A673 (cell line): ENCODE measurements at regions not wholly inside any gene's neighbourhood (a gene's known extent, or its start where the extent isn't known, plus 50 kb on each side); places are given as distances from the start of the nearest gene placed in this dataset.

Experiments
- BruUV-seq: library from RNA; stranded (reverse); fragments of 400-500 nt; replicated peaks from 2 replicates; lab custom pipeline; 2021; lab: Mats Ljungman, UMichigan
- CTCF ChIA-PET: fragments of 300-600 bp; sonication (Branson Sonifier 250); formaldehyde crosslinking; loops from one replicate; lab custom pipeline; 2022; ENCODE audit warnings: antibody characterized with exemption; lab: Charles Lee
- POLR2A ChIA-PET: fragments of 300-600 bp; sonication (Branson Sonifier 250); formaldehyde crosslinking; loops from one replicate; lab custom pipeline; 2022; ENCODE audit warnings: antibody characterized with exemption; ENCODE audit not compliant: low non-redundant PET; lab: Charles Lee
- DNase-seq: peaks from one replicate; pipeline ENCODE4 v3.0.0-alpha.2; 2015; ENCODE audit warnings: low spot score
- H3K27ac ChIP-seq: fragments of 200-600 bp; sonication (generic); 2 replicates; pipeline ENCODE4 v1.5.1; 2016; ENCODE audit warnings: mixed run types, low read depth, mild to moderate bottlenecking, mixed read lengths, antibody characterized with exemption, low read length; ENCODE audit not compliant: poor library complexity, severe bottlenecking
- H3K27me3 ChIP-seq: fragments of 200-600 bp; sonication (generic); replicated peaks from 2 replicates; pipeline ENCODE4 v1.6.1; 2017; ENCODE audit warnings: mixed run types, low read depth, mild to moderate bottlenecking, mixed read lengths, antibody characterized with exemption, low read length; ENCODE audit not compliant: insufficient read depth, poor library complexity
- H3K36me3 ChIP-seq: fragments of 200-600 bp; sonication (generic); 2 replicates; pipeline ENCODE4 v1.6.1; 2016; ENCODE audit warnings: mixed run types, mild to moderate bottlenecking, mixed read lengths, antibody characterized with exemption, low read length; ENCODE audit not compliant: insufficient read depth, poor library complexity, severe bottlenecking
- H3K4me1 ChIP-seq: fragments of 200-600 bp; sonication (generic); 2 replicates; pipeline ENCODE4 v1.6.1; 2017; ENCODE audit warnings: mixed run types, mild to moderate bottlenecking, mixed read lengths, antibody characterized with exemption, low read length; ENCODE audit not compliant: insufficient read depth, poor library complexity, severe bottlenecking
- H3K4me3 ChIP-seq: fragments of 200-600 bp; sonication (generic); 2 replicates; pipeline ENCODE4 v1.5.1; 2016; ENCODE audit warnings: low read depth, mixed run types, mild to moderate bottlenecking, mixed read lengths, low read length; ENCODE audit not compliant: poor library complexity, severe bottlenecking
- H3K9me3 ChIP-seq: fragments of 200-600 bp; sonication (generic); 2 replicates; pipeline ENCODE4 v1.6.1; 2016; ENCODE audit warnings: mixed run types, low read depth, mild to moderate bottlenecking, mixed read lengths, antibody characterized with exemption, low read length; ENCODE audit not compliant: poor library complexity, severe bottlenecking
- CTCF ChIP-seq: fragments of 300-800, 200-600 bp; sonication (generic); conservative IDR thresholded peaks from 2 replicates; pipeline ENCODE4 v1.5.1; 2017; ENCODE audit warnings: low read depth, mild to moderate bottlenecking, antibody characterized with exemption, low read length, moderate library complexity, mixed read lengths
- EZH2 ChIP-seq: fragments of 200-600 bp; sonication (generic); IDR thresholded peaks from 2 replicates; pipeline ENCODE4 v1.6.1; 2017; ENCODE audit warnings: borderline replicate concordance, low read depth, mild to moderate bottlenecking, mixed read lengths, antibody characterized with exemption, low read length; ENCODE audit not compliant: poor library complexity, severe bottlenecking
- intact Hi-C: fragments of 100-400 bp; cut with micrococcal nuclease; formaldehyde crosslinking; loops from one replicate; pipeline ENCODE4 v1.10.0; 2022; ENCODE audit not compliant: unreplicated experiment

- Histone ChIP-seq H3K9me3 (no peaks in the 10 kb centered on the region), H3K27me3 (no peaks in the 10 kb centered on the region), H3K27ac (no peak overlapping the region), H3K4me3 (no peak overlapping the region), H3K4me1 (peaks cover 47% of the 10 kb centered on the region), H3K36me3 (no peaks in the 10 kb centered on the region)
- ChIA-PET CTCF (no interaction called here), POLR2A (no interaction called here)
- TF ChIP-seq EZH2: no peak
- no peak for TF ChIP-seq CTCF
- BruUV-seq: no TSS peak
- intact Hi-C loops: loop anchor here (5.0 kb wide), 1 partner anchor 56 kb away; no protein-coding TSS in a partner anchor
- no peak for DNase-seq
These were observed 247.1 kb downstream of the SEC14L1 start for GRCh38 chr17:77387891-77388290.

DNA sequence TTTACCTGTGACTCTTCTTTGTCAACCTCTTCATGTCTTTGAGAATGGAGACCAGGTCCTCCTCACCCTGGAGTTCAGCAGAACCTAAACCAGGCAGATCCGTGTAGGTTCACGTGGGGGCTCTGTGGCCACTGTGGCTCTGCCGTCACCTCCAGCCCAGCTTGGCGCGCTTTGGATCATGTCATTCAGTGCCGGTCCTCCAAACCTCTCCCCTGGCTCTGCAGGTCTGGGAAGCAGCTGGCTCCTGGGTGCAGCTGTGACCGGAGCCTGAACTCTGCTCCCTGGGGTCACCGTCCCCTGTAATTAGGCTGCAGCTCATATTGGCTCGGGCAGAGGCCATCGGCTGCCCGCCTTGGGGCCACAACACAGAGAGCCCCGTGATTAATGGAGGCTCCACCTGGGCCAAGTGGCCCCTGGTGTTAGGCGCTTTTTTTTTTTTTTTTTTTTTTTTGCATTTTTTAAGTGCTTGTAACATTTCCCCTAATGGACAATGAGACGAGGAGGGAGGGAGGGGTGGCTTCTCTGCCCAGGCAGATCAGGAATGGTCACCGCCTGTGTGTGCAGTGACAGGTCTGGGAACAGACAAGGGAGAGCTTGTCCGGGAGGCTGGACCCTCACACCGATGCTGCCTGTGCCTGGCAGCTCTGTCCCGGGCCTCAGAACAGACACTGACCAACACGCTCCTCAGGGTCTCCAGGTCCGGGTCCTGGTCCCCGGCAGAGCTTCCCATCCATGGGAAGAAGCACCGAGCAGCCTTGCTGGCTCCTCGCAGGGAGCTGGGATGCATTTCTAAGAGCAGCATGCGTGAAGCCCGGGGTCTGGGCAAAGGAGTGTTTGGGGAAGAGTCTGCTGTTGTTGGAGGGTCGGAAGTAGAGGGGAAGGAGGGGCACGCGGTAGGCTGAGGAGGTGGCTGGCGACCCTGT, 247.9 kb downstream of the SEC14L1 start:
- Histone ChIP-seq H3K4me1 (peaks cover 53% of the 10 kb centered on the region), H3K27me3 (no peaks in the 10 kb centered on the region), H3K36me3 (no peaks in the 10 kb centered on the region), H3K27ac (peak overlapping the region; percentile 79), H3K9me3 (no peaks in the 10 kb centered on the region), H3K4me3 (no peak overlapping the region)
- ChIA-PET CTCF (interaction anchor here (0.7 kb wide), 1 partner anchor 13 kb away, joined by 3 read pairs; no protein-coding TSS in a partner anchor), POLR2A (interaction anchor here (0.7 kb wide), 1 partner anchor 1220 kb away, joined by 32 read pairs; no protein-coding TSS in a partner anchor)
- BruUV-seq: no TSS peak
- no peak for TF ChIP-seq EZH2
- TF ChIP-seq CTCF: no peak
- intact Hi-C loops: loop anchor here (5.0 kb wide), 1 partner anchor 56 kb away; no protein-coding TSS in a partner anchor
- no peak for DNase-seq

- ChIA-PET CTCF (interaction anchor here (1.2 kb wide), 1 partner anchor 10 kb away, joined by 3 read pairs; no protein-coding TSS in a partner anchor), POLR2A (no interaction called here)
- TF ChIP-seq CTCF (no peak), EZH2 (no peak)
- H3K4me1 ChIP-seq: peaks cover 53% of the 10 kb centered on the region
- H3K27ac ChIP-seq: peak overlapping the region; percentile 69
- no peak overlapping the region for H3K4me3 ChIP-seq
- no peak for DNase-seq
- intact Hi-C loops: no loop called here
- no peaks in the 10 kb centered on the region for H3K36me3 ChIP-seq
- no TSS peak for BruUV-seq
- no peaks in the 10 kb centered on the region for H3K9me3 ChIP-seq
- no peaks in the 10 kb centered on the region for H3K27me3 ChIP-seq
These were observed 250.1 kb downstream of the SEC14L1 start for GRCh38 chr17:77390870-77391269.
